ENCODE measurements at regions not wholly inside any gene's neighbourhood (a gene's known extent, or its start where the extent isn't known, plus 50 kb on each side); places are given as distances from the start of the nearest gene placed in this dataset.

GRCh38 chr14:101047326-101047725 is 143.8 kb upstream of the RTL1 start:
- TF ChIP-seq CTCF (IDR thresholded peaks at IDR 0.05; ENCODE audit: low read length) (no peak), EZH2 (optimal IDR thresholded peaks at IDR 0.05; ENCODE audit: low read depth, low read length) (no peak), EZH2phosphoT487 (IDR thresholded peaks at IDR 0.05; ENCODE audit: low read length) (no peak)

Measured in MM.1S (cell line).